H7 (cell line): ENCODE measurements at regions not wholly inside any gene's neighbourhood (a gene's known extent, or its start where the extent isn't known, plus 50 kb on each side); places are given as distances from the start of the nearest gene placed in this dataset.
"Not testable (repeated sequence)": the region's sequence is repeated elsewhere in the genome, so short reads cannot be mapped to it uniquely, and the experiment has no call there.

Experiments
- DNase-seq: peaks from one replicate; pipeline ENCODE4 v3.0.0; 2012
- H3K27me3 ChIP-seq: 2 replicates; pipeline ENCODE4 v1.6.0; 2011; ENCODE audit warnings: mild to moderate bottlenecking, low read length; ENCODE audit not compliant: control insufficient read depth, insufficient read depth
- H3K36me3 ChIP-seq: replicated peaks from 2 replicates; pipeline ENCODE4 v1.5.1; 2011; ENCODE audit warnings: low read length; ENCODE audit not compliant: control insufficient read depth, insufficient read depth
- H3K4me3 ChIP-seq: 2 replicates; pipeline ENCODE4 v1.5.1; 2011; ENCODE audit warnings: low read depth, mild to moderate bottlenecking, control low read depth, low read length, moderate library complexity; ENCODE audit not compliant: insufficient read depth

DNA sequence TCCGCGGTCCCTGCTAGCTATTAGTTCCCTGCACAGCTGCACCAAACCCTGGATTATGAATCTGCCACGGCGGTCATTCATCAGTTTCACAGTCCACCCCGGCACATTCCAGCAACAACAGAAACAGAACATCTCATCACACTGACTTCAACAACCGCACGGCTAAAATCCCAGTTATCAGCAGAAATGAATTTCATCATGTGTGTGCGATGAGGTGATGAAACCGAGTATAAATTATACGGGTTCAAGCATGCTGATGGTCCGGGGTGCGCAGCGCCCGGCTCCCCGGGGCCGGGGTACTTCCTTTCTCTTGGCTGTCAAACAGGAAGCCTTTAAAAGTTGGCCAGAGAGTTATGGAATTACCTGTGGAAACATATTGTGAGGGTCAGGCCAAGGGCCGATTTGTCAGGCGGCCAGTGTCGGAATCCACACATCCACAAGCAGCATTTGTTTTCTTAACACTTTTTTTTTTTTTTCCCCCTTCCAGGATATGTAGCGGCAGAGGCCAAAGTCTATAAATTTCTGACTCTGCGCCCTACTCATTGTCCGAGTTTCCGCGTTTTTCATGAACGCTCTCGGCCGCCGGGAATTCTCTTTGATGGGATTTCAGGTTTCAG, 420.9 kb upstream of the MGMT start:
- DNase-seq = no peak
- H3K36me3 ChIP-seq = no peaks in the 10 kb centered on the region
- no peak overlapping the region for H3K4me3 ChIP-seq
- no peaks in the 10 kb centered on the region for H3K27me3 ChIP-seq

DNA sequence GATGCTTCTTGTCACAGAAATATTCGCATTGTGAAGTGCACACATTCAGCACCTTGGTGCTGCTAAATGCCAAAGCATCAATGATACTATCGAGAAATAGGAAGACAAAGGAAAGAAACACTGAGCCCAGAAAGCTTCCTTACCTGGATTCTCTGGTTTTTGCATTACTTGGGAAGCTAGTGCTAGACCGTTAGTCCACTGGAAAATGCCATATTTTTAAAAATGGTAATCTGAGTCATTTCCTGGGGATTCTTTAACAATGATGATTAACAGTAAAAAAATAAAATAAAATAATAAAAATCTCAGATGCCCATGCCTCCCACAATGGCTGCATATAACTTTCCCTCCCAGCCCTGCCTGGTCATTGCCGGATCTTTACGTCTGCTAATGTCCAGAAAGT, 420.1 kb upstream of the MGMT start:
- H3K36me3 ChIP-seq = no peaks in the 10 kb centered on the region
- no peaks in the 10 kb centered on the region for H3K27me3 ChIP-seq
- no peak overlapping the region for H3K4me3 ChIP-seq
- no peak for DNase-seq

DNA sequence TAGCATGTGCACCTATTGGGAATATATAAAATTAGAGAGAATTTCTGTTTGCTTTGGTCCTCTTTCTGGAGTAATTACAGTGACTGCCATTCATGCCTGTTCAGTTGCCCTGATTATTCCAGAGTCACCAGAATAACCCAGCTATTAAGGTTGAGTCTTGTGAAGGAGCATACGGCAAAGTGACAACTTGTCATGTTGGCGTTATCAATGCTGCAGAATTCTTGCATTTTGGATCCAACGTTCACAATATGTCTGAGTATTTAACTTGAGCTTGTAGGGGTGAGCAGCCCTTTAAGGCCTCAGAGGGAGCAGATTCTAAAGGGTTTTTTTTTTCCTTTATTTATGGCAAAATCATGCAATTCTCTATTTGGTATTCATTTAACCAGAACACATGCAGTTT, 419.4 kb upstream of the MGMT start:
- no peaks in the 10 kb centered on the region for H3K36me3 ChIP-seq
- H3K27me3 ChIP-seq = no peaks in the 10 kb centered on the region
- DNase-seq = no peak
- no peak overlapping the region for H3K4me3 ChIP-seq

DNA sequence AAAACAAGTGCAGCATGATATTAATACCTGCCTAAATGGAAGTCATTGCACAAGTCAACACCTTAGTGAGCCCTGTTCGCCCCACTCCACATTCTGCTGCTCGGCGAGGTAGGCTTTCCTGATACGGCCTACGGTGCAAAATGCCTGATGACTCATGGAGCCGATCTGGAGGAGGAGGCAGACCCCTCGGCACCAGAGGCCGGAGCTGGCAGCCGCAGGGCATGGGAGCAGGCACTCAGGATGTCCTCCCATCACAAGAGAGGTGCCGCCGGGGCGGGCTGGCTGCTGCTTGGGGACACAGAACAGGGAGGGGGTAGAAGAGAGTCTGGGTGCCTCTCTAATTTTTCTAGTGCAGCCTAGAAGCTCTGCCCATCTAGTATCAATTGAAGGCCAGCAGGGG, 418.5 kb upstream of the MGMT start:
- Histone ChIP-seq H3K36me3 (no peaks in the 10 kb centered on the region), H3K27me3 (no peaks in the 10 kb centered on the region), H3K4me3 (no peak overlapping the region)
- peak; percentile 51 for DNase-seq

DNA sequence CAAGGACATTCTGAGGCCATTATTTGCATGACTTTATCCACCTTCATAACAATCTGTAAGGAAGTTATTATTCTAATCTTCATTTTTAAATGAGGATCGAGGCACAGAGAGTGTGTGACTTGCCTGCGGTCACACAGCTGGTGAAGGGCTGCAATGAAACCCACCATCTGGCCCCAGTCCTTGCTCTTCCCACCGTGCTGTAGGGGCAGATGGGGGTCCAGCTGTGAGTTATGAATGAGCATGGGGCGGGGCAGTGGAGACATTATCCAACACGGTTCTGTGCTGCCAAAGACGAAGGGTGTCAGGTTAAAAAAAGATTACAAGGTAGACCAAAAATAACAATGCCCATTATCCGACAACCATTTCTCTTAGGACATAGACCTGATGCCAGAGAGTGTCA, 417.5 kb upstream of the MGMT start:
- H3K4me3 ChIP-seq = no peak overlapping the region
- no peak for DNase-seq
- H3K27me3 ChIP-seq = no peaks in the 10 kb centered on the region
- H3K36me3 ChIP-seq = no peaks in the 10 kb centered on the region

DNA sequence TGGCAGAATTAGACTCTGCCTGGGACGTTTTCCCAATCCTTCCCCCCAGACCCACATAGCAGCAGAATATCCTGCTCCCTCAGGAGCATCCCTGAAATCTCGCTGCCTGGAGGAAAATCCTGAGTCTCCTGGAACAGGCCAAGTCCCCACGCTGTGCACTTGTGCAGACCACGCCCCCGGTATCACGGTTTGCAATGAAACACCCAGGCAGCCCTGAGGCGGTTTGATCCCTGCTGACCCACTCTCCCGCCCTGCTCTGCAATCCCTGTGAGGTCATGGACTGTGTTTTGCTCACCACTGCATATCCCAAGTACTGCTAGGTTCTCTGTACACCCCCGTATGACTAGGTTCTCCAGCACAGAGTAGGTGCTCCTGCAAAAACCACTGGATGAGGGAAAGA, 411.8 kb upstream of the MGMT start:
- Histone ChIP-seq H3K36me3 (no peaks in the 10 kb centered on the region), H3K4me3 (no peak overlapping the region), H3K27me3 (no peaks in the 10 kb centered on the region)
- DNase-seq = no peak

DNA sequence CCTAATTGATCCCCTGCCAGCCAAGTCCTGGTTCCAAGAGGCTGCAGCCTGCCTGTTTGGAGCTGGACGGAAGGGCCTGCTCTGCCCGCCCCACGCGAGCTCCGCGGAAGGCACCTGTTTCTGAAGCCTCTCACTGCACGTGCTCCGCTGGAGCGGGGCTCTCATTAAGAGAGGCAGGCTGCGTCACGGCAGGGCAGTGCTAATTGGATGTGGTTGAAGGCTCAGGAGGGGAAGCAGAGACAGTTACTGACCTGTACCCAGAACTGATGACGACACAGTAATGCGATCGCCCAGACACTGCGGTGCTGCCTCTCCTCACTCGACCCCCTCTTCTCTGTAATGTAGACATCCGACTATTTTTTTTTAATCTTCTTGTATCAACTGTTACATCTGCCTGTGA, 411.1 kb upstream of the MGMT start:
- Histone ChIP-seq H3K27me3 (no peaks in the 10 kb centered on the region), H3K4me3 (no peak overlapping the region), H3K36me3 (no peaks in the 10 kb centered on the region)
- DNase-seq = no peak

DNA sequence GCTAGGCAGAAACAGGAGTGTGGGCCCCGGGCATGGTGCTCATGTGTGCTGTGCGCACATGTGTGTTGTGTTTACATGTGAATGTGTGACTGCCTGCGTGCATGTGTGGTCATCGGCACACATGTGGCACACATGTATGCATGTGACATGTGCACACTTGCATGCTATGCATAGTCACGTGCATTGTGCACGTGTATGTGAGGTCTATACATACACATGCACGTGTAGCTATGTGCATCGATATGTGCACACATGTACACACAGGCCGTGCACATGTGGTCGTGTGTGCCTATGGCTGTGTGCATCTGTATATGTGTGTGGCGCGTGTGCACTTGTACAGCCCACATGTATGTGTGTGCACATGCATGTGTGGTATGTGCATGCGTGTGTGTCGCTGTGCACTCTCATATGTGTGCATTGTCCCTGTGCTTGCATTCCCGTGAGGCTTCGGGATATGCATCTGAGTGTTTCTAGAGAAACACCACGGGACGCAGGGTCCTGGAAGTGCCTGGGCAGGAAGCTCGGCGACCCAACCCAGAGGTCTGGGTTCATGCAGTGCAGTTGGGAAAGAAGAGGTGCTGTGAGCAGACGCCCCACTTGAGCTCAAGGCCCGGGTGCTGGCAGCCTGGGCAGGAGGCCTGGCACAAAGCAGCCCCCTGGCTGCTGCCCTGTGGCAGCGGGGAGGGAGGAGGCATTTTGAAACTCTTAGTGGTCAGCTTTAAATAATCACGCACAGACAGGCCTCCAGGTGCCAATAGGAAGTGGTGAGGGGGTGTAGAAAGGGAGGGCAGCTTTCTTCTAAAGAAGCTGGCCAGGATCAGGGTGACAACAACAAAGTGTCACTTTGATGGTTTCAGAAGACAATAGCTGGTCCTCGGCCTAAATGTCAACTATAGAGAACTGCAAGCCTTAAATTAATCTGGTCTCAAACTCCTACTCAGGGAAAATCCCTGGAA, 410.0 kb upstream of the MGMT start:
- DNase-seq = no peak
- Histone ChIP-seq H3K27me3 (no peaks in the 10 kb centered on the region), H3K36me3 (no peaks in the 10 kb centered on the region), H3K4me3 (no peak overlapping the region)

DNA sequence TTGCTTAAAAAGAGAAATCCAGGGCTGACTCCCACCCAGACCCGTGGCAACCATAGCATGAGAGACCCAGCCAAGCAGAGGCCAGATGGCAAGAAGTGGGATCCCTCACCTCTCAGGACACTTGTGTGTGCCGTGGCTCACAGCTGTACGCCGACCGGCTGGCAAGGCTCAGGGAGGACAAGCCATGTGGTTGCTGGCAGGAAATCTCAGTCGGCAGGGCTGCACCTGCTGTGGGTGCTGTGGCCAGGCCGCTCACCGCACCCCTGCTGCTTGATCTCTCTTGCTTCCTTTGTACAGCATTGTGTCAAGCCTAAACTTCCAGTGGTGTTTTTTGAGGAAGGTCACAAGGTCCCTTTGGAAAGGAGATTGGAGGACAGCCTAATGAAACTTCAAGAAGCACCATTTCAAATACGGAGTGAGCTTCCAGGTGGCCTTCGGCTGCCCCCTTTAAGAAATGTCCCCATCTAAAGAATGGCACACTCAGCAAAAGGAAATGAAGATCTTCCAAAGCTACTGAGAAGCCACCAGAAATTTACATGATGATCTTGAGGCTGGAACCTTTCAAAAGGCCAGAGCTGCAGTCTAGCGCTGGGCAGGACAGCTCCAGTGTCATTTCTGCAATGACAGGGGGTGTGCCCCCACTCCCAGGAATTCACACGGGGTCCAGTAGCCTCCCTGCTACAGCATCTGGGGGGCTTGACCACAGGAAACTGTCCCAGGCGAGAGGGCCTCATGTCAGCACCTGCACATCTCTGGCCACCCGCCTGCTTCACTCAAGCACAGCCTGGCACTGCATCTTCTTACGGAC, 409.0 kb upstream of the MGMT start:
- no peak for DNase-seq
- Histone ChIP-seq H3K36me3 (no peaks in the 10 kb centered on the region), H3K4me3 (no peak overlapping the region), H3K27me3 (no peaks in the 10 kb centered on the region)

DNA sequence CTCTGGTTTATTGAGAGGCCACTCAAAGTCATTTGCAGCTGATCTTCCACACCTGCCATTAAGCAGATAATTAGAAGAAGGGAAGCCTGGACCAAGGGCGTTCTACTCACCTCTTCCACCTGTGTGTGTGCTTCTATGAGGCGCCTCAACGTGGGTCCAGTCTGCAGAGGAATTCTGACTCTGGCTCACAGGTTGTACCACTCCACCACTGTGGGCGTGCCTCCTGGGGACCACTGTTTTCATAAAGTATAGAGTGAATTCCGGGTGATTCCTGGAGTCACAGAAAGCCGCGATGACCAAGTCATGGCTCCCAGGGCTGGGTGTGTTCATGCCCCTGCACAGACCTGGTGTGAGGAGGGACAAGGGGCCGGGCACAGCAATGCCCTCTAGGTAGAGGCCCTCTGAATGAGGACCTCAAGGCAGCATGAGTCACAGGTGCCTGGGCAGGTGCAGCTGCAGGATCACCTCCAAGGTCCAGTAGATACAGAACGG, 408.3 kb upstream of the MGMT start:
- Histone ChIP-seq H3K36me3 (no peaks in the 10 kb centered on the region), H3K27me3 (no peaks in the 10 kb centered on the region), H3K4me3 (no peak overlapping the region)
- DNase-seq = no peak

DNA sequence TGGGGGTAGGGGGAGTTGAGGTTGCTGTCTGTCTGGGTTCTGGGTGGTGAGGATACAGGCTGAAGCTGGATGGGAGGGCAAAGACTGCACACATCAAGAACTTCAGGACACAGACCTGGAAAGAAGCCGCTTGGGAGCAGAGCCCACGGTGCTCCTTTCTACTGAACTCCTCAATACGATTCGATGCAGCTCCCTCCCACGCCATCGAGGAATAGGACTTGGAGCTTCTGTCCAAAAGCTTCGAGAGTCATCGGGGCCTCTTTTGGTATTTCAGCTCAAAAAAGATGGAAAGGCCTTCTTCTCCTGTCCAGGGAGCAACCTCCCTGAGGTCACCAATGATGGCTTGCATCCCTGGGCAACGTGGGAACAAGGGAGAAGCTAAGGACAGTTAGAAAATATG, 407.1 kb upstream of the MGMT start:
- no peaks in the 10 kb centered on the region for H3K27me3 ChIP-seq
- no peak overlapping the region for H3K4me3 ChIP-seq
- no peak for DNase-seq
- no peaks in the 10 kb centered on the region for H3K36me3 ChIP-seq

DNA sequence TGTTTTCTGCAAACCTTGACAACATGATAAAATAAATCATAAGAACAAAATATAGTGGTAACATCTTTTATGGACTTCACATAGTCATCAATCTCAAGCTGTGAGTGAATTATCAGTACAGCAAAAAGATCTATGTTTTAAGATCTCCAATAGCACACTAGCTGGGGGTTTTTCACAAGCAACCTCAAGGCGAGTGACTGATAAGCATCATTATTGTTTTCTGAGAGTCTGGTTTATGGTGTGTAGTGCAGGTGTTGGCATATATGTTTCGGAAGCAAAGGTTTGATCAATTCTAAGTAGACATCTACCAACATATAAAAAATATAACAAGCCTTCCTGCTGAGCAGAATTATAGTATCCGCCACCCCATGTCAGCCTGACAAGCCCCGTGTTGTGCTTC, 403.8 kb upstream of the MGMT start:
- Histone ChIP-seq H3K4me3 (no peak overlapping the region), H3K27me3 (no peaks in the 10 kb centered on the region), H3K36me3 (no peaks in the 10 kb centered on the region)
- DNase-seq = no peak

DNA sequence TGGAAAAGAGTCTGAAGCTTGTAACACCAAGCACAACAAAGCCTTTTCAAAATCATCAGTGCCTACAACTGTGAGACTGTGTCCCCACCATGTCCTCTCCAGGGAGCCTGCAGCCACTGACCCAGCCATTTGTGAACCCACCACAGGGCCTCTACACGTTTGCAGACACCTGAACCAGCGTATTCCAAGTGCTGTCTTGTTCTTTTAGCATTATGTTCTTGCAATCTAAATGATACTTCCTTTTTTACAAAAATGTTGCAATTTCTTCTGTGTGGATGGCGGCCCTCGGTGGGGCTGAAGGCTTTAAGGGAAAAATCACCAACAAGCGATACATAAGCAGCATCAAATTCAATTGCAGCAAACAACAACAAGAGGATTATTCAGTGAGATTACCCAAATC, 403.2 kb upstream of the MGMT start:
- Histone ChIP-seq H3K27me3 (no peaks in the 10 kb centered on the region), H3K36me3 (no peaks in the 10 kb centered on the region), H3K4me3 (no peak overlapping the region)
- peak; percentile 13 for DNase-seq

DNA sequence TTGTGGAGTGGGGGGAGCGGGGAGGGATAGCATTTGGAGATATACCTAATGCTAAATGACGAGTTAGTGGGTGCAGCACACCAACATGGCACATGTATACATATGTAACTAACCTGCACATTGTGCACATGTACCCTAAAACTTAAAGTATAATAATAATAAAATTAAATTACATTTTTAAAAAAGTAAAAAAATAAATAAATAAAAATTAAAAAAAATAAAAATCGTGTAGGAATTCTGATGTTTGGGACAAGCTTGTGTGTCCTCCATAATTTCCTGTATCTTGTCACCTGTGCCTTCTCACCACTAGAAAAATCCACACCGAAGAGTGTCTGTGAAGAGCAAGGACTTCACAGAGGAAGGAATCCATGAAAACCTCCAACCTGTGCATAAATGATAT, 400.5 kb upstream of the MGMT start:
- DNase-seq, H3K27me3 ChIP-seq, H3K4me3 ChIP-seq, H3K36me3 ChIP-seq: not testable (repeated sequence)

DNA sequence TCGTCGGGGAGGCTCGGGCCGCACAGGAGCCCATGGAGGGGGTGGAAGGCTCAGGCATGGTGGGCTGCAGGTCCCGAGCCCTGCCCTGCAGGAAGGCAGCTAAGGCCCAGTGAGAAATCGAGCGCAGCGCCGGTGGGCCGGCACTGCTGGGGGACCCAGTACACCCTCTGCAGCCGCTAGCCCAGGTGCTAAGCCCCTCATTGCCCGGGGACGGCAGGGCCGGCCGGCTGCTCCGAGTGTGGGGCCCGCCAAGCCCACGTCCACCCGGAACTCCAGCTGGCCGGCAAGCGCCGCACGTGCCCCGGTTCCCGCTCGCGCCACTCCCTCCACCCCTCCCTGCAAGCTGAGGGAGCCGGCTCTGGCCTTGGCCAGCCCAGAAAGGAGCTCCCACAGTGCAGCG, 395.6 kb upstream of the MGMT start:
- not testable (repeated sequence) for DNase-seq, H3K36me3 ChIP-seq, H3K4me3 ChIP-seq, H3K27me3 ChIP-seq
